OCI-LY7 (cell line): ENCODE measurements at regions not wholly inside any gene's neighbourhood (a gene's known extent, or its start where the extent isn't known, plus 50 kb on each side); places are given as distances from the start of the nearest gene placed in this dataset.

Source experiments
- BruUV-seq: library from RNA; stranded (reverse); fragments of 400-500 nt; replicated peaks from 2 replicates; lab custom pipeline; 2021; lab: Mats Ljungman, UMichigan
- CTCF ChIA-PET: fragments of 300-600 bp; sonication (Branson Sonifier 250); formaldehyde crosslinking; loops from one replicate; lab custom pipeline; 2022; ENCODE audit warnings: antibody characterized with exemption; ENCODE audit not compliant: unreplicated experiment; lab: Charles Lee
- POLR2A ChIA-PET: fragments of 300-600 bp; sonication (Branson Sonifier 250); formaldehyde crosslinking; loops from one replicate; lab custom pipeline; 2022; ENCODE audit warnings: antibody characterized with exemption; lab: Charles Lee
- DNase-seq: peaks from one replicate; pipeline ENCODE4 v3.0.0-alpha.2; 2015; ENCODE audit warnings: low spot score
- H2AFZ ChIP-seq: fragments of 200-600 bp; sonication (generic), shearing (Covaris generic); 2 replicates; pipeline ENCODE4 v1.6.1; 2014; ENCODE audit warnings: mild to moderate bottlenecking, antibody characterized with exemption, low read length, moderate library complexity
- H3K27ac ChIP-seq: fragments of 200-600 bp; sonication (generic); 2 replicates; pipeline ENCODE4 v1.5.1; 2014; ENCODE audit warnings: mixed run types, low read depth, mild to moderate bottlenecking, moderate library complexity, low read length, inconsistent platforms; ENCODE audit not compliant: poor library complexity, severe bottlenecking
- H3K36me3 ChIP-seq: fragments of 200-600 bp; sonication (generic); 2 replicates; pipeline ENCODE4 v1.6.1; 2014; ENCODE audit warnings: mild to moderate bottlenecking, antibody characterized with exemption, low read length, moderate library complexity, mixed read lengths; ENCODE audit not compliant: insufficient read depth
- H3K4me1 ChIP-seq: fragments of 200-600 bp; sonication (generic); 2 replicates; pipeline ENCODE4 v1.5.1; 2014; ENCODE audit warnings: mild to moderate bottlenecking, low read length; ENCODE audit not compliant: insufficient read depth, poor library complexity, severe bottlenecking
- H3K4me2 ChIP-seq: fragments of 200-600 bp; sonication (generic); 2 replicates; pipeline ENCODE4 v1.6.1; 2014; ENCODE audit warnings: mild to moderate bottlenecking, low read length
- H3K4me3 ChIP-seq: fragments of 200-600 bp; sonication (generic); 2 replicates; pipeline ENCODE4 v1.5.1; 2014; ENCODE audit warnings: mild to moderate bottlenecking, low read depth, low read length; ENCODE audit not compliant: poor library complexity, severe bottlenecking
- H3K79me2 ChIP-seq: fragments of 200-600 bp; sonication (generic); 2 replicates; pipeline ENCODE4 v1.6.1; 2016; ENCODE audit warnings: low read depth, mild to moderate bottlenecking, low read length, moderate library complexity, mixed read lengths; ENCODE audit not compliant: insufficient read depth
- H3K9me2 ChIP-seq: fragments of 200-600 bp; sonication (generic); 2 replicates; pipeline ENCODE4 v1.6.1; 2016; ENCODE audit warnings: mild to moderate bottlenecking, low read length, mixed read lengths; ENCODE audit not compliant: insufficient read depth
- H3K9me3 ChIP-seq: fragments of 200-600 bp; sonication (generic); 2 replicates; pipeline ENCODE4 v1.6.1; 2014; ENCODE audit warnings: mild to moderate bottlenecking, mixed run types, low read length, mixed read lengths
- H4K20me1 ChIP-seq: fragments of 200-600 bp; sonication (generic); 2 replicates; pipeline ENCODE4 v1.6.1; 2014; ENCODE audit warnings: mild to moderate bottlenecking, antibody characterized with exemption, low read length, moderate library complexity, mixed read lengths; ENCODE audit not compliant: insufficient read depth
- EZH2phosphoT487 ChIP-seq: fragments of 200-600 bp; sonication (generic); IDR thresholded peaks from 2 replicates; pipeline ENCODE4 v1.6.1; 2018; ENCODE audit warnings: low read depth, borderline replicate concordance, mild to moderate bottlenecking, mixed run types, antibody characterized with exemption, low read length, moderate library complexity, mixed read lengths
- intact Hi-C: fragments of 100-400 bp; cut with micrococcal nuclease; formaldehyde crosslinking; loops from one replicate; pipeline ENCODE4 v1.10.0; 2022; ENCODE audit not compliant: unreplicated experiment
- TF ChIP-seq, protein P1 (sequence below): fragments of 200-600 bp; sonication (generic); conservative IDR thresholded peaks from 2 replicates; pipeline ENCODE4 v1.5.1; 2014; ENCODE audit warnings: mild to moderate bottlenecking, antibody characterized with exemption, low read length, moderate library complexity, mixed read lengths

DNA sequence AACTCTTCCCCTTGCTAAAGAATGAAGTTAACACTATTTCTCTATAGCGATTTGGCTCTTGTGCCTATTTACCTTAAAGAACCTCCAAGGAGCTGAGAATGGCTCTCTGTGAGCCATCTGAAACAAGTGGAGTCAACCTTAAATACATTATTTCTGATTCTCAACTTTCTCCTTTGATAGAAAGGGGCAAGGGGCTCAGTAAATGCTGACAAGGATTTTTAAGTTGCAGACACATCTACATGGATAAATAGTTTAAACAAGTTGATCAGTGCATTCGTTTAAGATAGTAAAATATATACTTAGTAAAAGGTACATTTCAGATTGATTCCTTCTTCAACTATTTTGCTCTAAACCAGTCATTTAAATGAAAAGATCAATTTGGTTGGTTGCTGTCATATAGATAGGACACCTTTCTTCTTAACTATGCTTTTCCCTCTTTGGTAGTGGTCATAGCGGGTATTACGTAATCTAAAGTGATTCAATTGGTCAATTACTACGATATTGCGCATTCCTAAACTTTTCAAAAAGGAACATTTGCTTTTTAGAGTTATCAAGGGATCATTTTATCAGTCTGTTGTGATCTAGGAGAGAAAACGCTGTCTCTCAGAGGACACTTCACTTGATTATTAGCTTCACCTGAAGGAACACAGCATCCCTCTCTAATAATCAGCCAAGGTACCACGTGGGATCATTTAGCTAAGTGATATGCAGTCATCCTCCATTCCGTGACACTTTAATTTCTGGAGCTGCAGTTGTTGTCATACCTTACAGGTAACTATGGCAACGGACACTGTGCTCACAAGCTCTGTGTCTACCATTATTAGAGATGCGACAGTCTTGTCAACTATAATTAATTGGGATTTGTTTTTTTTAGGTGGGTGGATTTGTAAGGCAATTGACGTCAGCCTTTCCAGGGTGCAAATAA, 50.9 kb upstream of the KCNE4 start:
- Histone ChIP-seq H3K36me3 (no peaks in the 10 kb centered on the region), H2AFZ (no peak overlapping the region), H3K79me2 (no peaks in the 10 kb centered on the region), H3K9me2 (no peaks in the 10 kb centered on the region), H4K20me1 (no peaks in the 10 kb centered on the region), H3K9me3 (no peaks in the 10 kb centered on the region), H3K4me3 (no peak overlapping the region), H3K4me1 (no peaks in the 10 kb centered on the region), H3K4me2 (no peak overlapping the region), H3K27ac (no peak overlapping the region)
- CTCF ChIA-PET = no interaction called here
- DNase-seq = no peak
- POLR2A ChIA-PET = no interaction called here
- TF ChIP-seq, protein P1, sequence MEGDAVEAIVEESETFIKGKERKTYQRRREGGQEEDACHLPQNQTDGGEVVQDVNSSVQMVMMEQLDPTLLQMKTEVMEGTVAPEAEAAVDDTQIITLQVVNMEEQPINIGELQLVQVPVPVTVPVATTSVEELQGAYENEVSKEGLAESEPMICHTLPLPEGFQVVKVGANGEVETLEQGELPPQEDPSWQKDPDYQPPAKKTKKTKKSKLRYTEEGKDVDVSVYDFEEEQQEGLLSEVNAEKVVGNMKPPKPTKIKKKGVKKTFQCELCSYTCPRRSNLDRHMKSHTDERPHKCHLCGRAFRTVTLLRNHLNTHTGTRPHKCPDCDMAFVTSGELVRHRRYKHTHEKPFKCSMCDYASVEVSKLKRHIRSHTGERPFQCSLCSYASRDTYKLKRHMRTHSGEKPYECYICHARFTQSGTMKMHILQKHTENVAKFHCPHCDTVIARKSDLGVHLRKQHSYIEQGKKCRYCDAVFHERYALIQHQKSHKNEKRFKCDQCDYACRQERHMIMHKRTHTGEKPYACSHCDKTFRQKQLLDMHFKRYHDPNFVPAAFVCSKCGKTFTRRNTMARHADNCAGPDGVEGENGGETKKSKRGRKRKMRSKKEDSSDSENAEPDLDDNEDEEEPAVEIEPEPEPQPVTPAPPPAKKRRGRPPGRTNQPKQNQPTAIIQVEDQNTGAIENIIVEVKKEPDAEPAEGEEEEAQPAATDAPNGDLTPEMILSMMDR = no peak
- TF ChIP-seq EZH2phosphoT487 = no peak
- no TSS peak for BruUV-seq
- intact Hi-C loops = no loop called here

DNA sequence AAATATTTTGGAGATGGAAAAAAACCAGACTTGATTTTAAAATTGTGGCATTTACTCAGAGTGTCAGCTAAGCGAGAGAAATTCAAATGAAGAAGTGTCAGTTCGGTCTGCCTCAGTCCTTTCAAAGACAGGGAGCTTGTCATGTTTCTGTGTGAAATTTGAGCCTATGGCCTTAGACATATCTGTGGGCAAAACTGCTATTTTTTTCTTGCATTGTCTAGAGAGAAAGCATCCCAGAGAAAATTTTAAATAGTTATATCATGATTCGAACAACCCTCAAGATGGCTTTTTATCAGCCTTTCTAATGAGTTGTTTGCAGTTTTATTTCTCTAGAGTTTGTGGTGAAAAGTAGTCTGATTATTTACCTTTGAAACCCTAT, 50.2 kb upstream of the KCNE4 start:
- no peaks in the 10 kb centered on the region for H3K36me3 ChIP-seq
- H4K20me1 ChIP-seq = no peaks in the 10 kb centered on the region
- H3K4me2 ChIP-seq = no peak overlapping the region
- no peak overlapping the region for H2AFZ ChIP-seq
- no peak overlapping the region for H3K27ac ChIP-seq
- H3K4me1 ChIP-seq = no peaks in the 10 kb centered on the region
- H3K9me2 ChIP-seq = no peaks in the 10 kb centered on the region
- ChIA-PET CTCF (no interaction called here), POLR2A (interaction anchor here (0.6 kb wide), 1 partner anchor 11 kb away, joined by 3 read pairs; no protein-coding TSS in a partner anchor)
- no peak for DNase-seq
- intact Hi-C loops = no loop called here
- no peaks in the 10 kb centered on the region for H3K79me2 ChIP-seq
- H3K4me3 ChIP-seq = no peak overlapping the region
- BruUV-seq = no TSS peak
- TF ChIP-seq, protein P1 = no peak
- TF ChIP-seq EZH2phosphoT487 = no peak
- no peaks in the 10 kb centered on the region for H3K9me3 ChIP-seq
